ENCODE measurements at regions not wholly inside any gene's neighbourhood (a gene's known extent, or its start where the extent isn't known, plus 50 kb on each side); places are given as distances from the start of the nearest gene placed in this dataset.
A peak's percentile ranks its signal among the peaks of the same experiment; 100 is the strongest.

- DNase-seq (ENCODE audit: low spot score): no peak
Measured at GRCh38 chr14:62283837-62284236, 521.6 kb downstream of the SNAPC1 start.

GRCh38 chr14:62289471-62289870, 527.3 kb downstream of the SNAPC1 start:
- DNase-seq (ENCODE audit: low spot score): no peak

- no peak for DNase-seq (ENCODE audit: low spot score)
Measured at GRCh38 chr14:62301080-62301479, 538.9 kb downstream of the SNAPC1 start.

- DNase-seq (ENCODE audit: low spot score): no peak
Measured at GRCh38 chr14:62301911-62302310, 539.7 kb downstream of the SNAPC1 start.

GRCh38 chr14:62303437-62303836, 541.2 kb downstream of the SNAPC1 start:
- no peak for DNase-seq (ENCODE audit: low spot score)

- DNase-seq (ENCODE audit: low spot score): no peak
Measured at GRCh38 chr14:62304257-62304656, 542.0 kb downstream of the SNAPC1 start.

GRCh38 chr14:62307844-62308243, 545.6 kb downstream of the SNAPC1 start:
- peak; percentile 45 for DNase-seq (ENCODE audit: low spot score)

- DNase-seq (ENCODE audit: low spot score): no peak
Measured at GRCh38 chr14:62308316-62308715, 546.1 kb downstream of the SNAPC1 start.

GRCh38 chr14:62308891-62309290, 546.7 kb downstream of the SNAPC1 start:
- no peak for DNase-seq (ENCODE audit: low spot score)

GRCh38 chr14:62313212-62313611, 551.0 kb downstream of the SNAPC1 start:
- no peak for DNase-seq (ENCODE audit: low spot score)

- no peak for DNase-seq (ENCODE audit: low spot score)
Measured at GRCh38 chr14:62314221-62314620, 552.0 kb downstream of the SNAPC1 start.

GRCh38 chr14:62314871-62315270, 552.7 kb downstream of the SNAPC1 start:
- no peak for DNase-seq (ENCODE audit: low spot score)

GRCh38 chr14:62315631-62316030, 553.4 kb downstream of the SNAPC1 start:
- DNase-seq (ENCODE audit: low spot score): no peak

GRCh38 chr14:62322216-62322615, 560.0 kb downstream of the SNAPC1 start:
- no peak for DNase-seq (ENCODE audit: low spot score)

GRCh38 chr14:62329427-62329826, 567.2 kb downstream of the SNAPC1 start:
- no peak for DNase-seq (ENCODE audit: low spot score)

- DNase-seq (ENCODE audit: low spot score): no peak
Measured at GRCh38 chr14:62347562-62348011, 585.4 kb downstream of the SNAPC1 start.

GRCh38 chr14:62357362-62357761, 595.1 kb downstream of the SNAPC1 start:
- no peak for DNase-seq (ENCODE audit: low spot score)

GRCh38 chr14:62364161-62364560, 601.9 kb downstream of the SNAPC1 start:
- no peak for DNase-seq (ENCODE audit: low spot score)

GRCh38 chr14:62364800-62365280, 602.6 kb downstream of the SNAPC1 start:
- DNase-seq (ENCODE audit: low spot score): no peak

GRCh38 chr14:62369919-62370560, 607.8 kb downstream of the SNAPC1 start:
- no peak for DNase-seq (ENCODE audit: low spot score)

- no peak for DNase-seq (ENCODE audit: low spot score)
Measured at GRCh38 chr14:62373944-62374343, 611.7 kb downstream of the SNAPC1 start.

GRCh38 chr14:62378057-62378456, 615.8 kb downstream of the SNAPC1 start:
- DNase-seq (ENCODE audit: low spot score): no peak

- no peak for DNase-seq (ENCODE audit: low spot score)
Measured at GRCh38 chr14:62381311-62382070, 619.3 kb downstream of the SNAPC1 start.
